ENCODE measurements at regions not wholly inside any gene's neighbourhood (a gene's known extent, or its start where the extent isn't known, plus 50 kb on each side); places are given as distances from the start of the nearest gene placed in this dataset.

GRCh38 chr10:130761032-130761575 lies 550.4 kb downstream of the TCERG1L start:
- Mint-ChIP-seq H3K4me1 (ENCODE audit: low read depth) (no peaks in the 10 kb centered on the region), H3K36me3 (ENCODE audit: low read depth) (no peaks in the 10 kb centered on the region), H3K27ac (no peak overlapping the region), H3K9me3 (peaks cover 13% of the 10 kb centered on the region), H3K27me3 (no peaks in the 10 kb centered on the region), H3K4me3 (no peak overlapping the region)
- intact Hi-C loops (cut with micrococcal nuclease) = no loop called here

DNA sequence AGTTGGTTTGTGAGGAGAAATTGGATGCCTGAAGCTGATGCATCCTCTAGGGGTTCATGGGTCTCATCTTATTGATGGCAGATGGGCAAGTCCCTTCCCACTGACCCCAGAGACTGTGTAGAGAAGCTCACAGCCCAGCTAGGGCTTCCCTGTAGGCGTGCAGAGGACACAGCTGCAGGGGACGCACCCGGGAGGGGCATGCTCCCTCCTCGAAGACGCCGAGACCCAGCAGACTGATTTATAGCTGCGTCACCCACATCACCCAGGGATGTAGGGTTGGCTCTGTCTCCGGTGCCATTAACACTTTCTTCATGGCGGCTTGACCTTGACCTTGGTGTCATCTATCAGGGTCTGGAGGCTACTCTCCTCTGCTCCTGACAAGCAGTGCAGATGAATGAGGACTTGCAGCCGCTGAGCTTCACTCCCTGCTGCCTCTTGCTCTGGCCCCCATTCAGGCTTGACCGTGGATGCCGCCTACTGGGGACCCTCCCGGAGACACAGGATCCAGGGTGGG lies 549.7 kb downstream of the TCERG1L start:
- Mint-ChIP-seq H3K4me3 (no peak overlapping the region), H3K27ac (no peak overlapping the region), H3K36me3 (ENCODE audit: low read depth) (no peaks in the 10 kb centered on the region), H3K9me3 (peaks cover 15% of the 10 kb centered on the region), H3K27me3 (no peaks in the 10 kb centered on the region), H3K4me1 (ENCODE audit: low read depth) (no peaks in the 10 kb centered on the region)
- intact Hi-C loops (cut with micrococcal nuclease) = no loop called here

GRCh38 chr10:130762491-130762890 lies 549.0 kb downstream of the TCERG1L start:
- intact Hi-C loops (cut with micrococcal nuclease) = no loop called here
- no peaks in the 10 kb centered on the region for H3K36me3 Mint-ChIP-seq (ENCODE audit: low read depth)

DNA sequence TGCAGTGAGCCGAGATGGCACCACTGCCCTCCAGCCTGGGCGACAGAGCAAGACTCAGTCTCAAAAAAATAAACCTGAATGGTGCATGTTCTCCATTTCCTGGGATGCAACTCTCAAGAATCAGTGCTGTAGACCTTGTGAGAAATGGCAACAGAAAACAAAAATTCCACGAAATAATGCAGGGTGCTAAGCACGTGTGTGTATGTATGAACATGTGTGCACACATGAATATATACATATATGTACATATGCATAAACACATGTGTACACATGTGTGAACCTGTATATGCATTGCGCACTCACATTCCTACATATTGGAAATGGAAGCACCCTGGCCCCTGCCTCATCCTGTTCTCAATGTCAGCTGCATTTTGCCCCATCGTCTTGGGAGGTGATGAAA lies 548.5 kb downstream of the TCERG1L start:
- no peak overlapping the region for H3K27ac Mint-ChIP-seq
- H3K36me3 Mint-ChIP-seq (ENCODE audit: low read depth) = no peaks in the 10 kb centered on the region
- no peaks in the 10 kb centered on the region for H3K4me1 Mint-ChIP-seq (ENCODE audit: low read depth)
- intact Hi-C loops (cut with micrococcal nuclease) = no loop called here
- peaks cover 24% of the 10 kb centered on the region for H3K9me3 Mint-ChIP-seq
- no peaks in the 10 kb centered on the region for H3K27me3 Mint-ChIP-seq
- no peak overlapping the region for H3K4me3 Mint-ChIP-seq

More at GRCh38 chr10:130762491-130762890, 549.0 kb downstream of the TCERG1L start:
- Mint-ChIP-seq H3K27me3 (no peaks in the 10 kb centered on the region), H3K4me1 (ENCODE audit: low read depth) (no peaks in the 10 kb centered on the region), H3K9me3 (peaks cover 18% of the 10 kb centered on the region), H3K4me3 (no peak overlapping the region), H3K27ac (no peak overlapping the region)

DNA sequence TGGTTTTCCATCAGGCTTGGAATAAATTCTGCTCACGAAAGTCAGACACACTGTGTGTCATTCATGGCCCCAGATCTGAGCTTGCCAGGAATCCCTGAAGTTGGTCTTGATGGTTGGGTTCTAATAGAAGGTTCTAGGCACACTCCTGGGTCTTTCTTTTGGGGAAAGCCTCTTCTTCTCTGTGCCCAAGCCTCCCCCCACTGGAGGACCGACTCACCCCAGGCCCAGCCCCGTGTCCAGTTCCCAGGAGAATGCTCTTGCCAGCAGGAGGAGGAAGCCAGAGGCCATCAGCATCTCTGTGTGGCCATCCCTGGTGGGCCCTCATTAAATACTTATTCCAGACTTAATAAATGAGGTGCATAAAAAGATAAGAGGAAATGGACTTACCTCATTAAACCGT lies 548.0 kb downstream of the TCERG1L start:
- Mint-ChIP-seq H3K36me3 (ENCODE audit: low read depth) (no peaks in the 10 kb centered on the region), H3K27me3 (no peaks in the 10 kb centered on the region), H3K4me1 (ENCODE audit: low read depth) (no peaks in the 10 kb centered on the region), H3K27ac (no peak overlapping the region), H3K9me3 (peaks cover 28% of the 10 kb centered on the region), H3K4me3 (no peak overlapping the region)
- intact Hi-C loops (cut with micrococcal nuclease) = no loop called here

GRCh38 chr10:130764651-130765050 lies 546.9 kb downstream of the TCERG1L start:
- no peak overlapping the region for H3K27ac Mint-ChIP-seq
- no peaks in the 10 kb centered on the region for H3K27me3 Mint-ChIP-seq
- intact Hi-C loops (cut with micrococcal nuclease) = no loop called here
- H3K36me3 Mint-ChIP-seq (ENCODE audit: low read depth) = no peaks in the 10 kb centered on the region
- peaks cover 38% of the 10 kb centered on the region for H3K9me3 Mint-ChIP-seq
- no peak overlapping the region for H3K4me3 Mint-ChIP-seq
- H3K4me1 Mint-ChIP-seq (ENCODE audit: low read depth) = no peaks in the 10 kb centered on the region

DNA sequence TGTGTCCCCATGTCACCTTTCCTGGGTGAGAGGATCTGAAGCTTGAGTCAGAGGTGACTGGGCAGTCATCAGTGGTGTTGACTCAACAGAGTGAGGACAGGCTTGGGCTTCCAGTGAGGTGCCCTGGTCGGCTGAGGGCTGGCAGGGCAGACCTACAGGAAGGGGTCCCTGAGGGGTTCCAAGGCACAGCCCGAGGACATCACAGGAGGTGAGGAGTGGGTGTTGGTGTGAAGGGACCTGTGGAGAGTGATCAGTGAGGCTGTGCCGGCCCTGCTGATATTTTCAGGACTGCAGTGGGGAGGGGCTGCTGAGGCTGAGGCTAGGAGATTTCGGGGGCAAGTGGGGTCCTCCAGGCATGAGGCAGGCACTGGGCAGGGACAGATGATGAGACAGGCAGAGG lies 545.5 kb downstream of the TCERG1L start:
- Mint-ChIP-seq H3K27ac (no peak overlapping the region), H3K4me1 (ENCODE audit: low read depth) (no peaks in the 10 kb centered on the region), H3K9me3 (peaks cover 42% of the 10 kb centered on the region), H3K27me3 (no peaks in the 10 kb centered on the region), H3K4me3 (no peak overlapping the region), H3K36me3 (ENCODE audit: low read depth) (no peaks in the 10 kb centered on the region)
- intact Hi-C loops (cut with micrococcal nuclease) = no loop called here

DNA sequence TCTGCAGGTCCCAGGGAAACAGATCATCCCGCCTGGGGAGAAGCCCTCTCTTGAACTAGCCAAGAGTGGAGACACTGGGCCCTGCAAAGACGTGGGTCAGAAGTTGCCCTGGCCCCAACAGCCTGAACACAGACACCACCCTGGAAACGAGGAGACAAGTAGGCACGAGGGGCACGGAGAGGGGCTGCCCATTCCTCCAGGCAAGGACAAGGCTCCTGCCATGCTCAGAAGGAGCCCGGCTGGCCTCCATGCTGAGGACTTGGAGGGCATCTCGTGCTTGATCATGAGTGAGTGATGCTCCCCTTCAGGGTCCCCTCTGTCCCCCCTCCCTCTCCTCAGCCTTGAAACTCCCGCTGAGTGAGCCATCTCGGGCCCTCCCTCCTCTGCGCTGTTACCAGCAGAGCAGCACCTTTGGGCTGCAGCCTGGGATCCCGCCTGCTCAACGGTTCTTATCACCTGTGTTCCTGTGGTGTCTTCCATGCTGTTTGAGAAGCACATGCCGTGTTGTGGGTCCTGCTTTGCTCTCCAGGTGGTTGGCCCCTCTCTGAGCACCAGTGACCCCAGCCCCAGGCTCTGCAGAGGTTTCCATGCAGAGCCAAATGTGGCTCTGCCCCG lies 544.3 kb downstream of the TCERG1L start:
- no peaks in the 10 kb centered on the region for H3K36me3 Mint-ChIP-seq (ENCODE audit: low read depth)
- H3K4me1 Mint-ChIP-seq (ENCODE audit: low read depth) = no peaks in the 10 kb centered on the region
- peaks cover 42% of the 10 kb centered on the region for H3K9me3 Mint-ChIP-seq
- no peak overlapping the region for H3K27ac Mint-ChIP-seq
- no peak overlapping the region for H3K4me3 Mint-ChIP-seq
- H3K27me3 Mint-ChIP-seq = no peaks in the 10 kb centered on the region
- intact Hi-C loops (cut with micrococcal nuclease) = no loop called here

DNA sequence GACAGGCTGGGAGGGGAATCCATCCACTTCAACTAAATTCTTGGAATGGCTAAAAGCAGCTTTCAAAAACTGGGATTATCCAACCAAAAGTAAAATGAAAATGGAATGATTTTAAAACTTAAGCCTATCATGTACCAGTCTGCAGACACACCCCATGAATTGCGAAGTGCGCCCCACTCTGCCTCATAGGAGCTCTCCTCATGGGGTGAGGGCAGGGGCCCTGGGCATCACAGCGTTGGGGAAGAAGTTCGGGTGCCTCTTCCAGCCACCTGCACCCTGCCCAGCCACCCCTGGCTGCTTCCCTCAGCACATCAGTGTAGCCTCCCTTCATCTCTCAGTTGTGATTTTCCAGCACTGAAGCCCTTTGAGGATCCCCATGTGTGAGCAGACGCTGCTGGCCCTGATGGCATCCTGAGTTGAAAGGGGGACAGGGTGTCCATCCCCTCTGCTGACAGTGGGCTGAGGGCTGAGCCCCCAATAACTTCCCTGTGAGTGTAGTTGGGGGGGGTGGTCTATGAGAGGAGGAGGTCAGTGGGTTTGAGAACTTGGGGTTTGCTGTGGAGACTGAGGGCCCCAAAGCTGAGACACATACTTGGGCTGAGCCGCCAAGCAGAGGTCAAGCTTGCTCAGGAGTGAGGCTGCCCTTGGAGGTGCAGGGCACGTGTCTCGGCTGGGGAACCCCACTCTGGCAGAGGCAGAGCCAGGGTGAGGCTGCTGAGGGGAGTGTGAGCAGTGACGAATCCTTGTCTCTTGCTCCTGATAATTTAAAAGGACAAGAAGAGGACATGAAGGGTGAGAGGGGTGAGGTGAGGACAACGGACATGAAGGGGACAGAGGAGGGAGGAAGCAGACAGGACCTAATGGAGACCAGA lies 542.1 kb downstream of the TCERG1L start:
- Mint-ChIP-seq H3K36me3 (ENCODE audit: low read depth) (no peaks in the 10 kb centered on the region), H3K27me3 (peaks cover 3% of the 10 kb centered on the region), H3K4me1 (ENCODE audit: low read depth) (no peaks in the 10 kb centered on the region), H3K9me3 (peaks cover 42% of the 10 kb centered on the region), H3K27ac (no peak overlapping the region), H3K4me3 (no peak overlapping the region)
- intact Hi-C loops (cut with micrococcal nuclease) = no loop called here

GRCh38 chr10:130770018-130770630 lies 541.4 kb downstream of the TCERG1L start:
- peaks cover 42% of the 10 kb centered on the region for H3K9me3 Mint-ChIP-seq
- H3K36me3 Mint-ChIP-seq (ENCODE audit: low read depth) = no peaks in the 10 kb centered on the region
- intact Hi-C loops (cut with micrococcal nuclease) = no loop called here
- no peak overlapping the region for H3K4me3 Mint-ChIP-seq
- H3K4me1 Mint-ChIP-seq (ENCODE audit: low read depth) = no peaks in the 10 kb centered on the region
- H3K27me3 Mint-ChIP-seq = peaks cover 3% of the 10 kb centered on the region
- no peak overlapping the region for H3K27ac Mint-ChIP-seq

- no peak overlapping the region for H3K4me3 Mint-ChIP-seq
- peaks cover 34% of the 10 kb centered on the region for H3K9me3 Mint-ChIP-seq
- peaks cover 3% of the 10 kb centered on the region for H3K27me3 Mint-ChIP-seq
- H3K27ac Mint-ChIP-seq = no peak overlapping the region
- intact Hi-C loops (cut with micrococcal nuclease) = no loop called here
- no peaks in the 10 kb centered on the region for H3K4me1 Mint-ChIP-seq (ENCODE audit: low read depth)
- H3K36me3 Mint-ChIP-seq (ENCODE audit: low read depth) = no peaks in the 10 kb centered on the region
Observed at GRCh38 chr10:130771491-130771946, 540.0 kb downstream of the TCERG1L start.

GRCh38 chr10:130772056-130772455 lies 539.5 kb downstream of the TCERG1L start:
- Mint-ChIP-seq H3K27me3 (peaks cover 3% of the 10 kb centered on the region), H3K4me1 (ENCODE audit: low read depth) (no peaks in the 10 kb centered on the region), H3K4me3 (no peak overlapping the region), H3K9me3 (peaks cover 29% of the 10 kb centered on the region), H3K36me3 (ENCODE audit: low read depth) (no peaks in the 10 kb centered on the region), H3K27ac (no peak overlapping the region)
- intact Hi-C loops (cut with micrococcal nuclease) = no loop called here

GRCh38 chr10:130772676-130773075 lies 538.8 kb downstream of the TCERG1L start:
- H3K4me1 Mint-ChIP-seq (ENCODE audit: low read depth) = no peaks in the 10 kb centered on the region
- intact Hi-C loops (cut with micrococcal nuclease) = no loop called here
- no peaks in the 10 kb centered on the region for H3K36me3 Mint-ChIP-seq (ENCODE audit: low read depth)
- peaks cover 3% of the 10 kb centered on the region for H3K27me3 Mint-ChIP-seq
- H3K9me3 Mint-ChIP-seq = peaks cover 22% of the 10 kb centered on the region
- H3K27ac Mint-ChIP-seq = no peak overlapping the region
- no peak overlapping the region for H3K4me3 Mint-ChIP-seq

- H3K9me3 Mint-ChIP-seq = peaks cover 11% of the 10 kb centered on the region
- no peak overlapping the region for H3K4me3 Mint-ChIP-seq
- no peaks in the 10 kb centered on the region for H3K4me1 Mint-ChIP-seq (ENCODE audit: low read depth)
- intact Hi-C loops (cut with micrococcal nuclease) = no loop called here
- H3K36me3 Mint-ChIP-seq (ENCODE audit: low read depth) = no peaks in the 10 kb centered on the region
- H3K27ac Mint-ChIP-seq = no peak overlapping the region
- H3K27me3 Mint-ChIP-seq = peaks cover 3% of the 10 kb centered on the region
Observed at GRCh38 chr10:130773941-130774340, 537.6 kb downstream of the TCERG1L start.

Measured in dendritic cell treated with granulocyte-macrophage colony-stimulating factor and Interleukin-4, amounts not matched to agents 40 ng/mL and 50 ng/mL, for 4 days (primary cell).